ENCODE measurements at regions not wholly inside any gene's neighbourhood (a gene's known extent, or its start where the extent isn't known, plus 50 kb on each side); places are given as distances from the start of the nearest gene placed in this dataset.

GRCh38 chr15:95327661-95328060, 1002.8 kb upstream of the NR2F2 start:
- DNase-seq (ENCODE audit: low read depth): no peak

- DNase-seq (ENCODE audit: low read depth): no peak
Observed at GRCh38 chr15:95328559-95328958, 1001.9 kb upstream of the NR2F2 start.

- no peak for DNase-seq (ENCODE audit: low read depth)
Observed at GRCh38 chr15:95329362-95329761, 1001.1 kb upstream of the NR2F2 start.

- no peak for DNase-seq (ENCODE audit: low read depth)
Observed at GRCh38 chr15:95341686-95342085, 988.8 kb upstream of the NR2F2 start.

- DNase-seq (ENCODE audit: low read depth): no peak
Observed at GRCh38 chr15:95345867-95346266, 984.6 kb upstream of the NR2F2 start.

- no peak for DNase-seq (ENCODE audit: low read depth)
Observed at GRCh38 chr15:95346721-95347475, 983.6 kb upstream of the NR2F2 start.

- DNase-seq (ENCODE audit: low read depth): no peak
Observed at GRCh38 chr15:95347837-95348236, 982.7 kb upstream of the NR2F2 start.

GRCh38 chr15:95350908-95351307, 979.6 kb upstream of the NR2F2 start:
- DNase-seq (ENCODE audit: low read depth): no peak

- DNase-seq (ENCODE audit: low read depth): no peak
Observed at GRCh38 chr15:95352631-95353187, 977.8 kb upstream of the NR2F2 start.

GRCh38 chr15:95353512-95353911, 977.0 kb upstream of the NR2F2 start:
- no peak for DNase-seq (ENCODE audit: low read depth)

- no peak for DNase-seq (ENCODE audit: low read depth)
Observed at GRCh38 chr15:95359966-95360365, 970.5 kb upstream of the NR2F2 start.

- DNase-seq (ENCODE audit: low read depth): no peak
Observed at GRCh38 chr15:95362306-95362705, 968.2 kb upstream of the NR2F2 start.

GRCh38 chr15:95363646-95364045, 966.9 kb upstream of the NR2F2 start:
- no peak for DNase-seq (ENCODE audit: low read depth)

- DNase-seq (ENCODE audit: low read depth): no peak
Observed at GRCh38 chr15:95365511-95366107, 964.9 kb upstream of the NR2F2 start.

GRCh38 chr15:95368191-95368590, 962.3 kb upstream of the NR2F2 start:
- DNase-seq (ENCODE audit: low read depth): no peak

GRCh38 chr15:95368755-95369601, 961.5 kb upstream of the NR2F2 start:
- no peak for DNase-seq (ENCODE audit: low read depth)

- no peak for DNase-seq (ENCODE audit: low read depth)
Observed at GRCh38 chr15:95370291-95370690, 960.2 kb upstream of the NR2F2 start.

GRCh38 chr15:95371664-95372063, 958.8 kb upstream of the NR2F2 start:
- DNase-seq (ENCODE audit: low read depth): no peak

- no peak for DNase-seq (ENCODE audit: low read depth)
Observed at GRCh38 chr15:95375281-95375680, 955.2 kb upstream of the NR2F2 start.

- no peak for DNase-seq (ENCODE audit: low read depth)
Observed at GRCh38 chr15:95377258-95377852, 953.1 kb upstream of the NR2F2 start.

GRCh38 chr15:95394186-95395067, 936.1 kb upstream of the NR2F2 start:
- no peak for DNase-seq (ENCODE audit: low read depth)

Measured in activated T-cell treated with anti-CD3 and anti-CD28 coated beads for 48 hours (primary cell).